DND-41 (cell line): ENCODE measurements at regions not wholly inside any gene's neighbourhood (a gene's known extent, or its start where the extent isn't known, plus 50 kb on each side); places are given as distances from the start of the nearest gene placed in this dataset.

Experiments used
- EZH2 ChIP-seq: IDR thresholded peaks from 3 replicates; pipeline ENCODE4 v1.6.1; 2012; ENCODE audit warnings: borderline replicate concordance, low read depth, mild to moderate bottlenecking, moderate library complexity, low read length, inconsistent platforms; ENCODE audit not compliant: severe bottlenecking
- TF ChIP-seq, protein P1 (sequence below): IDR thresholded peaks from 2 replicates; pipeline ENCODE4 v1.5.1; 2012; ENCODE audit warnings: borderline replicate concordance, low read length, moderate library complexity, mild to moderate bottlenecking; ENCODE audit not compliant: poor library complexity, severe bottlenecking; ENCODE audit errors: extremely low read depth

DNA sequence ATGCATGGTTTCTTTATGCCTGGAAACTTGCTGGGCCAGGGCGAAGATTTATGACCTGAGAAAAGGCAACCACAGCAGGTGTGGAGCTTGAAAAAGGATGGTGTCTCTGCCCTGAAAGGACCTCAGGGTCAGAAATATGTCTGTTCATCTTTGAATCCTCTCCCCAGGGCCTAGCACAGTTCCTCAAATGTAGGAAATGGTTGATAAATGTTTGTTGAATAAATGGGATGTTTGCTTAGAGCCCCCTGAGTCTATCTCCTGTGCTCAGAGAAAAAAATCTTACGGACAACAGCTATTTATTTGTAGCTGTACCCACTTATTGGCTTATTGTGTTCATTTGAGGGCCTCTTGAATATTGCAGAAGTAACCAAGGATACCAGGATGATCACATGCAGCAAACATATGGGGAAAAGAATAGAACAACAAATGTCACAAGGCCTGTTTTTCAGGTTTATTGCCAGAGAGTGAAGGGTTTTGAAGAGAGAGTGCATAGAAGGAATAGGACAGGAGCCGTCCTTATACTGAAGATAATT lies 114.5 kb downstream of the KLF5 start:
- TF ChIP-seq, protein P1, sequence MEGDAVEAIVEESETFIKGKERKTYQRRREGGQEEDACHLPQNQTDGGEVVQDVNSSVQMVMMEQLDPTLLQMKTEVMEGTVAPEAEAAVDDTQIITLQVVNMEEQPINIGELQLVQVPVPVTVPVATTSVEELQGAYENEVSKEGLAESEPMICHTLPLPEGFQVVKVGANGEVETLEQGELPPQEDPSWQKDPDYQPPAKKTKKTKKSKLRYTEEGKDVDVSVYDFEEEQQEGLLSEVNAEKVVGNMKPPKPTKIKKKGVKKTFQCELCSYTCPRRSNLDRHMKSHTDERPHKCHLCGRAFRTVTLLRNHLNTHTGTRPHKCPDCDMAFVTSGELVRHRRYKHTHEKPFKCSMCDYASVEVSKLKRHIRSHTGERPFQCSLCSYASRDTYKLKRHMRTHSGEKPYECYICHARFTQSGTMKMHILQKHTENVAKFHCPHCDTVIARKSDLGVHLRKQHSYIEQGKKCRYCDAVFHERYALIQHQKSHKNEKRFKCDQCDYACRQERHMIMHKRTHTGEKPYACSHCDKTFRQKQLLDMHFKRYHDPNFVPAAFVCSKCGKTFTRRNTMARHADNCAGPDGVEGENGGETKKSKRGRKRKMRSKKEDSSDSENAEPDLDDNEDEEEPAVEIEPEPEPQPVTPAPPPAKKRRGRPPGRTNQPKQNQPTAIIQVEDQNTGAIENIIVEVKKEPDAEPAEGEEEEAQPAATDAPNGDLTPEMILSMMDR: no peak
- TF ChIP-seq EZH2: no peak
